Prostate gland (tissue), 2 donors: ENCODE measurements at regions not wholly inside any gene's neighbourhood (a gene's known extent, or its start where the extent isn't known, plus 50 kb on each side); places are given as distances from the start of the nearest gene placed in this dataset.

Experiments used
- DNase-seq: peaks from one replicate; pipeline ENCODE4 v3.0.0-alpha.2; 2019; ENCODE audit warnings: low spot score
- H3K27ac ChIP-seq, 2 donors: fragments of 200-600 bp; sonication (generic); 2 replicates each; pipeline ENCODE4 v1.5.1; 2017 to 2019
- H3K27me3 ChIP-seq: fragments of 200-600 bp; sonication (generic); replicated peaks from 2 replicates; pipeline ENCODE4 v1.5.1; 2019; ENCODE audit not compliant: insufficient read depth
- H3K36me3 ChIP-seq, 2 donors: fragments of 200-600 bp; sonication (generic); 1 replicate in 1 of 2; 2 replicates in 1 of 2; pipeline versions ENCODE4 v1.5.1 to v1.8.1; 2017 to 2019
- H3K4me1 ChIP-seq: fragments of 200-600 bp; sonication (generic); replicated peaks from 2 replicates; pipeline ENCODE4 v1.5.1; 2019
- H3K4me3 ChIP-seq, 2 donors: fragments of 200-600 bp; sonication (generic); 2 replicates each; pipeline ENCODE4 v1.5.1; 2017 to 2019
- H3K9me3 ChIP-seq: fragments of 200-600 bp; sonication (generic); 2 replicates; pipeline ENCODE4 v1.5.1; 2017
- POLR2A ChIP-seq: fragments of 450-650 bp; IDR thresholded peaks from one replicate; pipeline ENCODE4 v1.6.1; 2016; ENCODE audit warnings: antibody characterized with exemption, mild to moderate bottlenecking
- POLR2AphosphoS5 ChIP-seq: sonication (generic); formaldehyde crosslinking; IDR thresholded peaks from one replicate; pipeline ENCODE4 v1.6.1; 2017; ENCODE audit warnings: antibody characterized with exemption
- WGBS: methylation state at CpG from one replicate; pipeline ENCODE4 v1.1.5; 2018; 5-methylcytosine and 5-hydroxymethylcytosine counted together
- intact Hi-C: fragments of 100-400 bp; cut with DNase I; formaldehyde crosslinking; loops from one replicate; pipeline ENCODE4 v1.14.2; 2022
- TF ChIP-seq, protein P1 (sequence below), 4 experiments: fragments of 200-600 bp in 2 of 4; fragments of 450-650 bp in 2 of 4; sonication (generic) in 2 of 4; IDR thresholded peaks; 1 replicate in 3 of 4; 2 replicates in 1 of 4; pipeline ENCODE4 v1.5.1; 2016 to 2019; ENCODE audit warnings: antibody characterized with exemption in 4 of 4, mild to moderate bottlenecking in 2 of 4, moderate library complexity in 2 of 4

DNA sequence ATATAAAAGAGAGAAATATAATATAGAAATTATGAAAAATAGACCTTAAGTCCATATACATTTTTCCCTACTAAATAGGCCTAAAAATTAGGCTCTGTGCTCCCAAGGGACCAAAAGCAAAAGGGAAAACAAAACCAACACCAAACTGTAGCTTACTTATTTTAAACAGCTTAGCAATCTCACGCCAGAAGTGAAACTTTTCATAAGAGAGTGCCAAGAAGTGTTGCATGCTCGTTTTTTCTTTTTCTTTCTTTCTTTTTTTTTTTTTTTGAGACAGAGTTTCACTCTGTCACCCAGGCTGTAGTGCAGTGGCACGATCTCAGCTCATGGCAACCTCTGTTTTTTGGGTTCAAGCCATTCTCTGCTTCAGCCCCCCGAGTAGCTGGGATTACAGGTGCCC, 250.4 kb downstream of the TMA16 start:
- WGBS: 67% methylated on average over 4 of the region's 4 CpGs
- intact Hi-C loops: no loop called here
- Histone ChIP-seq H3K27ac (no peak overlapping the region), H3K36me3 (no peaks in the 10 kb centered on the region), H3K4me3 (no peak overlapping the region), H3K27me3 (no peaks in the 10 kb centered on the region), H3K9me3 (no peaks in the 10 kb centered on the region), H3K4me1 (no peaks in the 10 kb centered on the region)
- DNase-seq: no peak
- no peak for TF ChIP-seq POLR2AphosphoS5
- TF ChIP-seq, protein P1, sequence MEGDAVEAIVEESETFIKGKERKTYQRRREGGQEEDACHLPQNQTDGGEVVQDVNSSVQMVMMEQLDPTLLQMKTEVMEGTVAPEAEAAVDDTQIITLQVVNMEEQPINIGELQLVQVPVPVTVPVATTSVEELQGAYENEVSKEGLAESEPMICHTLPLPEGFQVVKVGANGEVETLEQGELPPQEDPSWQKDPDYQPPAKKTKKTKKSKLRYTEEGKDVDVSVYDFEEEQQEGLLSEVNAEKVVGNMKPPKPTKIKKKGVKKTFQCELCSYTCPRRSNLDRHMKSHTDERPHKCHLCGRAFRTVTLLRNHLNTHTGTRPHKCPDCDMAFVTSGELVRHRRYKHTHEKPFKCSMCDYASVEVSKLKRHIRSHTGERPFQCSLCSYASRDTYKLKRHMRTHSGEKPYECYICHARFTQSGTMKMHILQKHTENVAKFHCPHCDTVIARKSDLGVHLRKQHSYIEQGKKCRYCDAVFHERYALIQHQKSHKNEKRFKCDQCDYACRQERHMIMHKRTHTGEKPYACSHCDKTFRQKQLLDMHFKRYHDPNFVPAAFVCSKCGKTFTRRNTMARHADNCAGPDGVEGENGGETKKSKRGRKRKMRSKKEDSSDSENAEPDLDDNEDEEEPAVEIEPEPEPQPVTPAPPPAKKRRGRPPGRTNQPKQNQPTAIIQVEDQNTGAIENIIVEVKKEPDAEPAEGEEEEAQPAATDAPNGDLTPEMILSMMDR (IDR thresholded peaks at IDR 0.05): no peak
- TF ChIP-seq POLR2A: no peak

DNA sequence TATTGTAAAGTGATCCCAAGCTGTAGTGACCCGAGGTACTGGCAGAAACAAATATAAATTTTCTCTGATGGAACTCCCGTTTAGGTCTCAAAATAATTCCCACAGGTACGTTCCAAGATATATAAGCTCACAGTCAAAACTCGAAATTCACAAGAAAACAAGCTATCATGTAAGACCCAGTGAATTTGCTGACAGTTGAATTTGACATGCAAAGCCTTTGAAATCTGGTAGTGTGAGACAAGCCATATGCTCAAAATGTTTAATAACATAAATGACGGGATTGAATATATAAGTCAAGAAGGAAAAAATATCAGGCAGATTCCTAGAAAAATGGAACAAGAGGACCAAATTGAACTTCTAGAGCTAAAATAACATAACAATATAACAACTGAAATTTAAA, 252.8 kb downstream of the TMA16 start:
- Histone ChIP-seq H3K27ac (no peak overlapping the region), H3K4me3 (no peak overlapping the region), H3K9me3 (no peaks in the 10 kb centered on the region), H3K36me3 (no peaks in the 10 kb centered on the region), H3K4me1 (no peaks in the 10 kb centered on the region), H3K27me3 (no peaks in the 10 kb centered on the region)
- no peak for DNase-seq
- intact Hi-C loops: no loop called here
- WGBS: 86% methylated on average over 5 of the region's 5 CpGs
- TF ChIP-seq POLR2AphosphoS5: no peak
- TF ChIP-seq POLR2A: no peak
- TF ChIP-seq, protein P1 (IDR thresholded peaks at IDR 0.05): no peak

DNA sequence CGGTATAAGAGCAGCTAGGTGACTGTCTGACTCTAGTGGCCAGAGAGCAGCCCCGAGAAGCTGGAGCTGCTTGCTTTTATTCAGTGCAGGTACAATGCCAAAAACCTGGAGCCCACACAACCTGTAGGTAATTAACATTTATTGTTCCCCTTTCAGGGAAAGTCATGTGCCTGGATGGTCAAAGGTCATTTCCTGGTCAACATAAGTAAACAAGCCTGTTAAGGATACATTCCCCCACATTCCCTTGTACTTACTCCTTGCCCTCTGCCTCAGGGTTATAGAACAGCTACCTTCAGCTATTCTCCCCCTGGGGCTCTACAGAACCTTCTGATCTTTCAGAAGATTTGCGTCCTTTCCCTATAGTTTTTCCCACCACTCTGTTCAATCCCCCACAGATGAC, 253.4 kb downstream of the TMA16 start:
- H3K4me1 ChIP-seq: no peaks in the 10 kb centered on the region
- H3K27me3 ChIP-seq: no peaks in the 10 kb centered on the region
- H3K4me3 ChIP-seq: no peak overlapping the region
- no peak overlapping the region for H3K27ac ChIP-seq
- no peaks in the 10 kb centered on the region for H3K36me3 ChIP-seq
- DNase-seq: no peak
- no peaks in the 10 kb centered on the region for H3K9me3 ChIP-seq
- intact Hi-C loops: no loop called here
- WGBS: 87% methylated on average over 3 of the region's 3 CpGs
- no peak for TF ChIP-seq POLR2AphosphoS5
- TF ChIP-seq POLR2A: no peak
- TF ChIP-seq, protein P1 (IDR thresholded peaks at IDR 0.05): no peak

DNA sequence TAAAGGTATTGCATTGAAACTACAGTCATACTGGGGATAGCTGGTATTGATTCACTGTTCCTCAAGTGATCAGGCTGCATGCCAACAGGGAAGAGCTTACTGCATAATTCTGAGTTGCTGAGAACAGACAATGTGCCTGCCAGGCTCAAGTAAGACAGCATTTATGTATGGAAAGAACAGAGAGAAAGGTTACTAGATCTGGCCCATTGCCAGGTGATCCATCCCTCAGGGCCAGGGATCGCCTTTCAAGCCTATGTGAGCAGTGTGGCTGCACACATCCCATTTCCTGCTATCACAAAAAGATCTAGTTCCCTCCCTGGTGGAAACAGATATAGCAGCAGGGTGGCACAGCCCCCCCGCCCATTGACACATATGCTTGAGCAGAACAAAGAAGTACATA, 254.0 kb downstream of the TMA16 start:
- no peak for TF ChIP-seq POLR2A
- TF ChIP-seq, protein P1 (IDR thresholded peaks at IDR 0.05): no peak
- TF ChIP-seq POLR2AphosphoS5: no peak
- 44% methylated on average over 2 of the region's 2 CpGs for WGBS
- intact Hi-C loops: no loop called here
- Histone ChIP-seq H3K36me3 (no peaks in the 10 kb centered on the region), H3K27ac (no peak overlapping the region), H3K4me3 (no peak overlapping the region), H3K4me1 (no peaks in the 10 kb centered on the region), H3K9me3 (no peaks in the 10 kb centered on the region), H3K27me3 (no peaks in the 10 kb centered on the region)
- DNase-seq: no peak

DNA sequence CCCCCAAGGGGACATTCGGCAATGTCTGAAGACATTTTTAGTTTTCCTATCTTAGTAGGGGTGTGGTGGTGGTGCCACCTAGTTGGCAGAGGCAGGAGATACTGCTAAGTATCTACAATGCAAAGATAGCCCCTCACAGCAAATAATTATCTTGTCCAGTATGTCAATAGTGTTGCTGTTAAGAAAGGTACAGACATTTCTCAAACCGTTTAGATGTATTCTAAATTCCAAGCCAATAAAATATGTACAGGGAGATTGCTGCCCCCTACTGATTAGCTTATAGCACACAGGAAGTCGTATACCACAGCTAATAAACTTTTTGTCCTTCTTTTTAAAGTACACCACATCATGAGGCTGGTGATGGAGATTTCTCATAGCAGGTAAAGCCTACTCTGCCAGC, 260.5 kb downstream of the TMA16 start:
- no peak for TF ChIP-seq POLR2AphosphoS5
- TF ChIP-seq, protein P1 (IDR thresholded peaks at IDR 0.05): no peak
- no peak for TF ChIP-seq POLR2A
- intact Hi-C loops: no loop called here
- Histone ChIP-seq H3K36me3 (no peaks in the 10 kb centered on the region), H3K27ac (no peak overlapping the region), H3K27me3 (no peaks in the 10 kb centered on the region), H3K4me1 (no peaks in the 10 kb centered on the region), H3K9me3 (no peaks in the 10 kb centered on the region), H3K4me3 (no peak overlapping the region)
- 42% methylated on average over 3 of the region's 3 CpGs for WGBS
- no peak for DNase-seq
